ENCODE measurements at regions not wholly inside any gene's neighbourhood (a gene's known extent, or its start where the extent isn't known, plus 50 kb on each side); places are given as distances from the start of the nearest gene placed in this dataset.

DNA sequence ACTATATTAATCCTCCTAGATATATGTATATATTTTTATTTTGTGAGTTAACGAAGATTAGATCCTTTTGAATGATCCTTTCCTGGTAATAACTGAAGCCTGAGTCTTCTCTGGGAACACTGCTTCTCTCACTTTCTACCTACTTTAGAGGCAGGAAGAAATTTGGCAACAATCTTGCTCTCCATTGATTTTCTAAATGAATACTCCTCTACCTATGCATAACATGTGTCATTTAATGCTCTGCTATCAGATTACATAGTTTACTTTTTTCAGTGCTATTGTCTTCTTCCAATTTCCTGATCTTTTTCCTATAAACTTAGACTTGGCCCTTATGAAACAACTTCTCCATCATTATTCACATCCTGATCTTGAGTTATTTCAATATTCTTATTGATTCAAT lies 60.4 kb upstream of the PDHA2 start:
- TF ChIP-seq POLR2AphosphoS5 (IDR thresholded peaks at IDR 0.05): no peak
- TF ChIP-seq, protein P1, sequence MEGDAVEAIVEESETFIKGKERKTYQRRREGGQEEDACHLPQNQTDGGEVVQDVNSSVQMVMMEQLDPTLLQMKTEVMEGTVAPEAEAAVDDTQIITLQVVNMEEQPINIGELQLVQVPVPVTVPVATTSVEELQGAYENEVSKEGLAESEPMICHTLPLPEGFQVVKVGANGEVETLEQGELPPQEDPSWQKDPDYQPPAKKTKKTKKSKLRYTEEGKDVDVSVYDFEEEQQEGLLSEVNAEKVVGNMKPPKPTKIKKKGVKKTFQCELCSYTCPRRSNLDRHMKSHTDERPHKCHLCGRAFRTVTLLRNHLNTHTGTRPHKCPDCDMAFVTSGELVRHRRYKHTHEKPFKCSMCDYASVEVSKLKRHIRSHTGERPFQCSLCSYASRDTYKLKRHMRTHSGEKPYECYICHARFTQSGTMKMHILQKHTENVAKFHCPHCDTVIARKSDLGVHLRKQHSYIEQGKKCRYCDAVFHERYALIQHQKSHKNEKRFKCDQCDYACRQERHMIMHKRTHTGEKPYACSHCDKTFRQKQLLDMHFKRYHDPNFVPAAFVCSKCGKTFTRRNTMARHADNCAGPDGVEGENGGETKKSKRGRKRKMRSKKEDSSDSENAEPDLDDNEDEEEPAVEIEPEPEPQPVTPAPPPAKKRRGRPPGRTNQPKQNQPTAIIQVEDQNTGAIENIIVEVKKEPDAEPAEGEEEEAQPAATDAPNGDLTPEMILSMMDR (IDR thresholded peaks at IDR 0.05): no peak
